ENCODE measurements at regions not wholly inside any gene's neighbourhood (a gene's known extent, or its start where the extent isn't known, plus 50 kb on each side); places are given as distances from the start of the nearest gene placed in this dataset.

- TF ChIP-seq POLR2A (IDR thresholded peaks at IDR 0.05; ENCODE audit: low read depth, low read length) (no peak), POLR2AphosphoS5 (IDR thresholded peaks at IDR 0.05; ENCODE audit: low read depth, low read length) (no peak), TAF1 (IDR thresholded peaks at IDR 0.05; ENCODE audit: low read depth, low read length) (no peak), SPI1 (IDR thresholded peaks at IDR 0.05; ENCODE audit: low read depth, low read length) (no peak), PAX5 (IDR thresholded peaks at IDR 0.05; ENCODE audit: insufficient read depth, low read length, severe bottlenecking) (no peak), POU2F2 (IDR thresholded peaks at IDR 0.05; ENCODE audit: low read depth, low read length) (no peak)
Observed at GRCh38 chr2:52429171-52429570, 1338.4 kb upstream of the CHAC2 start.

Data from GM12891 (cell line).